SK-N-SH (cell line): ENCODE measurements at regions not wholly inside any gene's neighbourhood (a gene's known extent, or its start where the extent isn't known, plus 50 kb on each side); places are given as distances from the start of the nearest gene placed in this dataset.

Experiments used
- CTCF ChIP-seq: fragments of 200-600 bp; sonication (generic); IDR thresholded peaks from 2 replicates; pipeline ENCODE4 v1.6.1; 2017; ENCODE audit warnings: antibody characterized with exemption, mild to moderate bottlenecking, moderate library complexity
- SIN3A ChIP-seq: IDR thresholded peaks from 2 replicates; pipeline ENCODE4 v1.6.1; 2012; ENCODE audit warnings: low read depth, mild to moderate bottlenecking, low read length, moderate library complexity, borderline replicate concordance

- TF ChIP-seq CTCF, result no peak
- TF ChIP-seq SIN3A, result no peak
Observed at GRCh38 chr3:6605227-6605626, 255.7 kb upstream of the GRM7 start.
